Natural killer cell (primary cell): ENCODE measurements at regions not wholly inside any gene's neighbourhood (a gene's known extent, or its start where the extent isn't known, plus 50 kb on each side); places are given as distances from the start of the nearest gene placed in this dataset.
"Not testable (repeated sequence)": the region's sequence is repeated elsewhere in the genome, so short reads cannot be mapped to it uniquely, and the experiment has no call there.

ENCODE experiments used
- ATAC-seq, 3 donors: fragments of 150-1000 bp in 2 of 3; fragments of 200-7000 bp in 1 of 3; cut with Tn5 transposase; 1 replicate in 1 of 3; 2 replicates in 2 of 3; pipeline ENCODE4 v1.10.0; 2021; ENCODE audit warnings: mild to moderate bottlenecking in 2 of 3, moderate library complexity in 2 of 3
- DNase-seq, 2 donors: peaks; one replicate each; pipeline versions ENCODE4 v3.0.0 to v3.0.0-alpha.2; 2013 to 2021; ENCODE audit warnings: mixed read lengths in 1 of 2
- H3K27ac ChIP-seq: one replicate; pipeline ENCODE4 v1.5.1; 2013; ENCODE audit warnings: mild to moderate bottlenecking, low read length
- H3K27me3 ChIP-seq: one replicate; pipeline ENCODE4 v1.6.1; 2013; ENCODE audit warnings: low read length; ENCODE audit not compliant: control insufficient read depth, insufficient read depth
- H3K36me3 ChIP-seq: one replicate; pipeline ENCODE4 v1.6.1; 2013; ENCODE audit warnings: low read length; ENCODE audit not compliant: control insufficient read depth, insufficient read depth
- H3K4me1 ChIP-seq: one replicate; pipeline ENCODE4 v1.6.1; 2013; ENCODE audit warnings: low read length; ENCODE audit not compliant: control insufficient read depth, insufficient read depth
- H3K4me3 ChIP-seq: one replicate; pipeline ENCODE4 v1.5.1; 2013; ENCODE audit warnings: low read length
- H3K9me3 ChIP-seq: one replicate; pipeline ENCODE4 v1.6.1; 2013; ENCODE audit warnings: low read length; ENCODE audit not compliant: control insufficient read depth, insufficient read depth
- H3K27ac Mint-ChIP-seq, 2 donors: one replicate each; pipeline ENCODE4 v1.8.0; 2022; ENCODE audit warnings: mild to moderate bottlenecking in 2 of 2, mixed read lengths in 2 of 2, moderate library complexity in 1 of 2
- H3K27me3 Mint-ChIP-seq, 2 donors: one replicate each; pipeline ENCODE4 v1.8.0; 2022; ENCODE audit warnings: low read depth in 2 of 2, mixed read lengths in 2 of 2
- H3K36me3 Mint-ChIP-seq: one replicate; pipeline ENCODE4 v1.8.0; 2022; ENCODE audit warnings: mixed read lengths
- H3K4me1 Mint-ChIP-seq, 2 donors: one replicate each; pipeline ENCODE4 v1.8.0; 2022; ENCODE audit warnings: mixed read lengths in 2 of 2
- H3K4me3 Mint-ChIP-seq: one replicate; pipeline ENCODE4 v1.8.0; 2022; ENCODE audit warnings: mild to moderate bottlenecking, moderate library complexity, mixed read lengths
- H3K9me3 Mint-ChIP-seq, 2 donors: one replicate each; pipeline ENCODE4 v1.8.0; 2022; ENCODE audit warnings: mixed read lengths in 2 of 2
- CTCF ChIP-seq: fragments of 200-600 bp; IDR thresholded peaks from one replicate; pipeline ENCODE4 v1.8.0; 2022; ENCODE audit warnings: antibody characterized with exemption
- WGBS: methylation state at CpG from one replicate; pipeline ENCODE4 v1.1.7; 2013; ENCODE audit warnings: missing lambda C conversion rate; ENCODE audit not compliant: insufficient coverage; 5-methylcytosine and 5-hydroxymethylcytosine counted together
- intact Hi-C: fragments of 100-400 bp; cut with micrococcal nuclease; formaldehyde crosslinking; loops from one replicate; pipeline ENCODE4 v1.14.2; 2022

DNA sequence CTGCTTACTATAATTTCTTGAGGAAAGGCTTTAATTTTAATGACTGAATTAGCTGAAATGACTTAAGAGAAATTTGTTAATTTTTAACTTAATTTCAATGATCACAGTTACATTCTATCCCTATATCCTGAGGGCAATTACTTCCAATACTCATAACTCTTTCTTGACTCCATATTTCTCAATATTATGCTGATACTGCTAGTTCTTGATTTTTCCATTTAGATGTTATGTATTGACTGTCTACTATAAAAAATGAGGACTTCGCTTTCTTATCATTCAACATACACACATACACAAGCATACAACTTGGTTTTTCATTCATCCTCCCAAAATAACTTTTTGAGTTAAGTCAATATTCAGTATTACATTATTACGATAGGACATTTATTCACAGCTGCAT lies 176.2 kb downstream of the PHLDA1 start:
- H3K27me3 Mint-ChIP-seq, result peaks cover 16 to 30% of the 10 kb centered on the region in 2 donors
- no peaks in the 10 kb centered on the region for H3K4me1 Mint-ChIP-seq
- Histone ChIP-seq H3K9me3 (no peaks in the 10 kb centered on the region), H3K27me3 (no peaks in the 10 kb centered on the region), H3K4me1 (no peaks in the 10 kb centered on the region), H3K4me3 (no peak overlapping the region), H3K36me3 (no peaks in the 10 kb centered on the region), H3K27ac (no peak overlapping the region)
- no peak overlapping the region for H3K27ac Mint-ChIP-seq
- ATAC-seq (no peak), DNase-seq (no peak)
- no peak overlapping the region for H3K4me3 Mint-ChIP-seq
- no peaks in the 10 kb centered on the region for H3K9me3 Mint-ChIP-seq
- H3K36me3 Mint-ChIP-seq, result no peaks in the 10 kb centered on the region
- intact Hi-C loops, result no loop called here
- TF ChIP-seq CTCF, result no peak
- no CpG with 5 or more reads among the region's 2 CpGs for WGBS

DNA sequence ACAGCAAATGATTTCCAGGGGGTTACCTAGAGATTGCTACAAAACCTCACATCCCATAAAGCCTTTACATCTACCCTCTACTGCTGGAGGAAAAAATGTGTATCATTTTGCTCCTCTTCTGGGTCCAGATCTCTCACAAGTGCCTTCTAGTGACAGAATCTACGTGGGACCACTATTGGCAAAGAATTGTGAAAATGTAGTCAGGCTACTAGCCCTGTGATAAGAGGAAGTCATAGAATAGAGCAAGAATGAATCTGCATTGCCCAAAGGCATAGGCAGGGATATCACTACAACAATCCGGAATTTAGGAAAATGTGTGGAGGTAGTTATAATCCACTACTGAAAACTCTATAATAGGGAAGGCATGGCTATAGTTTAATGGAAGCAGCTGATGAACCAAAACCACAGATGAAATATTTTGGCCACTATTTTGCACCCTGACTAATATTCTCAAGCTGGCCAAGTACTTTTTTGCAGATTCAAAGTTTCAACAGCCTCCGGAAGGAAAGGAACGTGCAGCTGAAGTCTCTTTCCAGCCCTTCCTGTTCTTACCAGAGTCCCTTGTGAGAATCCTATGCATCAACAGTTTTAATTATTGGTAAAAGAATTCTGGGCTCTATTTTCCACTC lies 176.8 kb downstream of the PHLDA1 start:
- no peaks in the 10 kb centered on the region for H3K27me3 ChIP-seq
- DNase-seq (no peak), ATAC-seq (no peak)
- no peak for TF ChIP-seq CTCF
- no peaks in the 10 kb centered on the region for H3K36me3 ChIP-seq
- H3K4me3 ChIP-seq, result no peak overlapping the region
- no peaks in the 10 kb centered on the region for H3K9me3 Mint-ChIP-seq
- no peaks in the 10 kb centered on the region for H3K36me3 Mint-ChIP-seq
- H3K4me1 Mint-ChIP-seq, result no peaks in the 10 kb centered on the region
- no peak overlapping the region for H3K4me3 Mint-ChIP-seq
- no peak overlapping the region for H3K27ac Mint-ChIP-seq
- intact Hi-C loops, result no loop called here
- no peaks in the 10 kb centered on the region for H3K4me1 ChIP-seq
- peaks cover 16 to 30% of the 10 kb centered on the region in 2 donors for H3K27me3 Mint-ChIP-seq
- WGBS, result 94% methylated on average over 3 of the region's 4 CpGs
- H3K9me3 ChIP-seq, result no peaks in the 10 kb centered on the region
- no peak overlapping the region for H3K27ac ChIP-seq

DNA sequence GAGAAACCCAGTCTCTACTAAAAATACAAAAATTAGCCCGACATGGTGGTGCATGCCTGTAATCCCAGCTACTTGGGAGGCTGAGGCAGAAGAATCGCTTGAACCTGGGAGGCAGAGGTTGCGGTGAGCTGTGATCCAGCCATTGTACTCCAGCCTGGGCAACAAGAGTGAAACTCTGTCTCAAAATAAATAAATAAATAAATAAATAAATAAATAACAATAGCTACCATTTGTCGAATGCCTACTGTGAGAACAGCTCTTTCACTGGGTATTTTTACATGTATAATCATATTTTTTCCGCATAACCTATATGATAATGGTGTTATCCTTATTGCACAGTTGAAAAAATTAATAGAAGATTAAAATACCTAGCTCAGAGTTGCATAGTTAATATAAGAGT lies 177.4 kb downstream of the PHLDA1 start:
- H3K9me3 Mint-ChIP-seq, H3K36me3 ChIP-seq, H3K4me3 ChIP-seq, H3K27ac ChIP-seq, H3K36me3 Mint-ChIP-seq, H3K4me1 Mint-ChIP-seq, H3K4me3 Mint-ChIP-seq, ATAC-seq, H3K27me3 ChIP-seq, DNase-seq, intact Hi-C loops, H3K9me3 ChIP-seq, H3K27ac Mint-ChIP-seq, H3K4me1 ChIP-seq: not testable (repeated sequence)
- peaks cover 16 to 30% of the 10 kb centered on the region in 2 donors for H3K27me3 Mint-ChIP-seq
- 92% methylated on average over 3 of the region's 5 CpGs for WGBS

DNA sequence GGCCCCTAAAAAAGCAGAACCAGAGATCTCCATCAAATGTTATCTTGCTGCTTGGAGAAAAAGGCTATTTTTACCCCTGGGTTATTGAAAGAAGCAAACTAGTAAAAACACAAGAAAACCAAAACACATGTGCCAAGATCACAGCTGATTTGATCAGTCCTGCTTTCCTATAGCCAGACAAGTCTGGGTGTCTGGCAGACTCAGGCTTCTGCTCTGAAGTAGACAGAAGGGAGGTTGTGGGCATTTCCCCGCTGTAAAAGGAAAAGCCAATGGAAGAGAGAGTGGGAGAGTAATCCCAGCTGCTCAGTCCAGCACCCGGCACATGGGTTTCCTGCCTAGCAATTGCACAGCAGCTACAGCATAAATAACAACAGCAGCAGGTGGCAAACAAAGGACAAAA lies 177.9 kb downstream of the PHLDA1 start:
- TF ChIP-seq CTCF, result no peak
- Mint-ChIP-seq H3K27me3 (peaks cover 16 to 30% of the 10 kb centered on the region in 2 donors), H3K9me3 (no peaks in the 10 kb centered on the region), H3K4me1 (no peaks in the 10 kb centered on the region), H3K27ac (no peak overlapping the region), H3K36me3 (no peaks in the 10 kb centered on the region), H3K4me3 (no peak overlapping the region)
- DNase-seq (no peak), ATAC-seq (no peak)
- Histone ChIP-seq H3K27ac (no peak overlapping the region), H3K4me1 (no peaks in the 10 kb centered on the region), H3K4me3 (no peak overlapping the region), H3K36me3 (no peaks in the 10 kb centered on the region), H3K9me3 (no peaks in the 10 kb centered on the region), H3K27me3 (no peaks in the 10 kb centered on the region)
- intact Hi-C loops, result no loop called here
- 34% methylated on average over 2 of the region's 2 CpGs for WGBS
